ENCODE measurements at regions not wholly inside any gene's neighbourhood (a gene's known extent, or its start where the extent isn't known, plus 50 kb on each side); places are given as distances from the start of the nearest gene placed in this dataset.
"Not testable (repeated sequence)": the region's sequence is repeated elsewhere in the genome, so short reads cannot be mapped to it uniquely, and the experiment has no call there.

GRCh38 chr7:35152059-35152458, 101.8 kb downstream of the TBX20 start:
- H3K4me1 ChIP-seq (ENCODE audit: control insufficient read depth, low read depth, low read length); H3K79me2 ChIP-seq (ENCODE audit: control insufficient read depth, insufficient read depth, low read length): not testable (repeated sequence)

DNA sequence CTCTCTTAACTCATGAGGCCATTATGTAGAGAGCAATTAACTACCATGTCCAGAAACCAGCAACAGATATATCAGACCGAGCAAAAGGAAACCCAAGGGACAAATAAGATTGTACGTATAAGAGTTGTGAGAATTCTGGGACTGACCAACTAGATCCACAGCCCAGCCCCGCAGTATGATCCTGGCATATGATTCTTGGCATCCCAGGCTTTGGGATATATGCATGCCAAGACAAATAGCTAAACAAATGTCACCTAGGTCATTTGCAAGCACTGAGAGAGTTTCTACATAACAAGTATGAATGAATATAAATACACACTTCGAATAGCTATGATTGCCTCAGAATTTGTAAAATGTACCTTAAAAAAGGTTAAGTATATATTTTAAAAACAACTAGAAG, 105.9 kb downstream of the TBX20 start:
- not testable (repeated sequence) for H3K56ac ChIP-seq (ENCODE audit: low read length); H4K8ac ChIP-seq (ENCODE audit: low read depth, low read length); H3K36me3 ChIP-seq (ENCODE audit: control insufficient read depth, insufficient read depth, low read length); H2BK15ac ChIP-seq (replicated peaks; ENCODE audit: low read depth); H2BK120ac ChIP-seq (ENCODE audit: low read depth, low read length); H3K23ac ChIP-seq (ENCODE audit: low read length); H3K4ac ChIP-seq (ENCODE audit: low read depth, low read length); H3K4me3 ChIP-seq (ENCODE audit: low read length); DNase-seq; H3K79me2 ChIP-seq (ENCODE audit: control insufficient read depth, insufficient read depth, low read length); H3K9ac ChIP-seq (ENCODE audit: low read length); H3K27me3 ChIP-seq (ENCODE audit: insufficient read depth, low read length, poor library complexity); H3K79me1 ChIP-seq (ENCODE audit: low read length); H4K5ac ChIP-seq (ENCODE audit: low read length); H2AK5ac ChIP-seq (ENCODE audit: low read length); H3K4me1 ChIP-seq (ENCODE audit: control insufficient read depth, low read depth, low read length); H3K18ac ChIP-seq (ENCODE audit: low read length); H3K27ac ChIP-seq (ENCODE audit: low read depth, low read length); H2BK5ac ChIP-seq (ENCODE audit: low read length); H3K4me2 ChIP-seq (ENCODE audit: low read length)
- WGBS (ENCODE audit: extremely low coverage, insufficient coverage, low lambda C conversion rate), result no CpG with 5 or more reads among the region's 4 CpGs

More at GRCh38 chr7:35152059-35152458, 101.8 kb downstream of the TBX20 start:
- H3K23ac ChIP-seq (ENCODE audit: low read length); H4K5ac ChIP-seq (ENCODE audit: low read length); H2BK15ac ChIP-seq (replicated peaks; ENCODE audit: low read depth); H2BK5ac ChIP-seq (ENCODE audit: low read length); H2BK120ac ChIP-seq (ENCODE audit: low read depth, low read length); H3K79me1 ChIP-seq (ENCODE audit: low read length); H3K4me3 ChIP-seq (ENCODE audit: low read length); H3K56ac ChIP-seq (ENCODE audit: low read length); H3K36me3 ChIP-seq (ENCODE audit: control insufficient read depth, insufficient read depth, low read length); H4K8ac ChIP-seq (ENCODE audit: low read depth, low read length); H3K27me3 ChIP-seq (ENCODE audit: insufficient read depth, low read length, poor library complexity); H3K4me2 ChIP-seq (ENCODE audit: low read length); H3K27ac ChIP-seq (ENCODE audit: low read depth, low read length); H3K18ac ChIP-seq (ENCODE audit: low read length); H2AK5ac ChIP-seq (ENCODE audit: low read length); DNase-seq; H3K4ac ChIP-seq (ENCODE audit: low read depth, low read length); H3K9ac ChIP-seq (ENCODE audit: low read length): not testable (repeated sequence)
- no CpG with 5 or more reads among the region's 8 CpGs for WGBS (ENCODE audit: extremely low coverage, insufficient coverage, low lambda C conversion rate)

DNA sequence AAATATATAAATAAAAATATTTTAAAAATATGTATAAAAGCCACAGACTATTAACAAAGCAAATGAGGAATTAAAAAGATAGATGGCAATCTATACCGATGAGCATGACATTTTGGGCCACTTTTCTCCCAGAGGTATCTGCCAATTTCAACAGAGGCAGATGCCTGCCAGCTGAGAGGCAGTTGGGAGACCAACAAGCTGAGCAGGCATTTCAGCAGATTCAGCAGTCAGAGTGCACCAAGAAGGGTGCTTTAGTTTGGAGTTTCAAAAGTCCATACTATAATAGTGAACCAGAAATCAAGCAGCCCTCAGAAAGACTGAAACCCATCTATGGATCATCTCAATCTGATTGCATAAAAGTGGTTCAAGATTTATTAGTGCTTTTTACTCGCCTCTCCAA, 104.8 kb upstream of the DPY19L1 start:
- H4K5ac ChIP-seq (ENCODE audit: low read length); H3K4me3 ChIP-seq (ENCODE audit: low read length); H3K23ac ChIP-seq (ENCODE audit: low read length); H2BK5ac ChIP-seq (ENCODE audit: low read length); H3K4me2 ChIP-seq (ENCODE audit: low read length); H2BK15ac ChIP-seq (replicated peaks; ENCODE audit: low read depth); H3K36me3 ChIP-seq (ENCODE audit: control insufficient read depth, insufficient read depth, low read length); DNase-seq; H3K9ac ChIP-seq (ENCODE audit: low read length); H3K18ac ChIP-seq (ENCODE audit: low read length); H3K4me1 ChIP-seq (ENCODE audit: control insufficient read depth, low read depth, low read length); H2AK5ac ChIP-seq (ENCODE audit: low read length); H3K27me3 ChIP-seq (ENCODE audit: insufficient read depth, low read length, poor library complexity); H4K8ac ChIP-seq (ENCODE audit: low read depth, low read length); H3K79me1 ChIP-seq (ENCODE audit: low read length); H3K56ac ChIP-seq (ENCODE audit: low read length); H3K4ac ChIP-seq (ENCODE audit: low read depth, low read length); H3K27ac ChIP-seq (ENCODE audit: low read depth, low read length); H2BK120ac ChIP-seq (ENCODE audit: low read depth, low read length); H3K79me2 ChIP-seq (ENCODE audit: control insufficient read depth, insufficient read depth, low read length): not testable (repeated sequence)
- WGBS (ENCODE audit: extremely low coverage, insufficient coverage, low lambda C conversion rate), result no CpG with 5 or more reads among the region's 2 CpGs

- H3K27me3 ChIP-seq (ENCODE audit: insufficient read depth, low read length, poor library complexity); H3K4ac ChIP-seq (ENCODE audit: low read depth, low read length); H4K8ac ChIP-seq (ENCODE audit: low read depth, low read length); H3K9ac ChIP-seq (ENCODE audit: low read length); H3K27ac ChIP-seq (ENCODE audit: low read depth, low read length); H3K56ac ChIP-seq (ENCODE audit: low read length); H2BK5ac ChIP-seq (ENCODE audit: low read length); H3K4me1 ChIP-seq (ENCODE audit: control insufficient read depth, low read depth, low read length); H3K4me3 ChIP-seq (ENCODE audit: low read length); H2AK5ac ChIP-seq (ENCODE audit: low read length); H3K18ac ChIP-seq (ENCODE audit: low read length); H2BK120ac ChIP-seq (ENCODE audit: low read depth, low read length); H3K4me2 ChIP-seq (ENCODE audit: low read length); H2BK15ac ChIP-seq (replicated peaks; ENCODE audit: low read depth); DNase-seq; H3K79me2 ChIP-seq (ENCODE audit: control insufficient read depth, insufficient read depth, low read length); H3K79me1 ChIP-seq (ENCODE audit: low read length); H4K5ac ChIP-seq (ENCODE audit: low read length); H3K23ac ChIP-seq (ENCODE audit: low read length); H3K36me3 ChIP-seq (ENCODE audit: control insufficient read depth, insufficient read depth, low read length): not testable (repeated sequence)
- no CpG with 5 or more reads among the region's 1 CpG for WGBS (ENCODE audit: extremely low coverage, insufficient coverage, low lambda C conversion rate)
Observed at GRCh38 chr7:35139281-35139680, 102.0 kb upstream of the DPY19L1 start.

DNA sequence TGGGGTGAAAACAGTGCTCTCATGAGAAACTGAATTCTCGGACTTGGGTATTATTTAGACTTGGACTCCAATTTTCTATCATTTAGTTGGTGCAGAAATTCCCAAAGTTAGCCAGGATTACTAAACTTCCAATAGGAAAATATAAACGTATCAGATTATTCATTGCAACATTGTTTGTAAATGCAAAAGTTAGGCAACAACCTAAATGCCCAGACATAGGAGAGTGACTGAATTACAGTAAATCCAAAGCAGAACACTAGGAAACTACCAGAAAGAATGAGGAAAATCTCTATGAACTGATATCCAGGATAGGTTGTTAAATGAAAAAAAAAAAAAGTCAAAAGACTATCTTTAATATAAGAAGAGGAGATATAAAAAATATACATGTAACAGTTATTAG, 96.2 kb upstream of the DPY19L1 start:
- H3K4ac ChIP-seq (ENCODE audit: low read depth, low read length), result not testable (repeated sequence)
- no CpG with 5 or more reads among the region's 2 CpGs for WGBS (ENCODE audit: extremely low coverage, insufficient coverage, low lambda C conversion rate)

DNA sequence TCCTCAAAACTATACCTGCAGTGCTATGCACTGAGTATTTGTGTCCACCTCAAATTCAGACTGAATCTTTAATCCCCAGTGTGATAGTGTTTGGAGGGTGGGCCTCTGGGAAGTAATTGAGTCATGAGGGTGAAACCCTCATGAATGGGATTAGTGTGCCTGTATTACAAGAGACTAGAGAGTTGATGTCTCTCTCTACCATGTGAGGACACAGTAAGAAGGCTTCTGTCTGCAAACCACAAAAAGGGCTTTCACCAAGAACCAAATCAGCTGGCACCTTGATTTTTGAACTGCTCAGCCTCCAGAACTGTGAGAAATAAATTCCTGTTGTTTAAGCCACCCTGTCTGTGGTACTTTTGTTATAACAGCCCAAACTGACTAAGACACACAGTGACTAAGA, 95.7 kb upstream of the DPY19L1 start:
- H3K56ac ChIP-seq (ENCODE audit: low read length); H2BK15ac ChIP-seq (replicated peaks; ENCODE audit: low read depth); H3K36me3 ChIP-seq (ENCODE audit: control insufficient read depth, insufficient read depth, low read length); H3K4ac ChIP-seq (ENCODE audit: low read depth, low read length); H2BK120ac ChIP-seq (ENCODE audit: low read depth, low read length); H3K23ac ChIP-seq (ENCODE audit: low read length); H3K79me2 ChIP-seq (ENCODE audit: control insufficient read depth, insufficient read depth, low read length); H3K18ac ChIP-seq (ENCODE audit: low read length); H2BK5ac ChIP-seq (ENCODE audit: low read length); H2AK5ac ChIP-seq (ENCODE audit: low read length); H3K27me3 ChIP-seq (ENCODE audit: insufficient read depth, low read length, poor library complexity); H4K8ac ChIP-seq (ENCODE audit: low read depth, low read length); H3K4me1 ChIP-seq (ENCODE audit: control insufficient read depth, low read depth, low read length); H3K9ac ChIP-seq (ENCODE audit: low read length); H3K27ac ChIP-seq (ENCODE audit: low read depth, low read length); H3K4me3 ChIP-seq (ENCODE audit: low read length); DNase-seq; H3K4me2 ChIP-seq (ENCODE audit: low read length); H3K79me1 ChIP-seq (ENCODE audit: low read length); H4K5ac ChIP-seq (ENCODE audit: low read length): not testable (repeated sequence)

More for the DNA sequence above, 96.2 kb upstream of the DPY19L1 start:
- H4K5ac ChIP-seq (ENCODE audit: low read length); H3K36me3 ChIP-seq (ENCODE audit: control insufficient read depth, insufficient read depth, low read length); H3K4me1 ChIP-seq (ENCODE audit: control insufficient read depth, low read depth, low read length); H3K79me1 ChIP-seq (ENCODE audit: low read length); H3K4me2 ChIP-seq (ENCODE audit: low read length); H4K8ac ChIP-seq (ENCODE audit: low read depth, low read length); H2AK5ac ChIP-seq (ENCODE audit: low read length); H3K27me3 ChIP-seq (ENCODE audit: insufficient read depth, low read length, poor library complexity); H2BK120ac ChIP-seq (ENCODE audit: low read depth, low read length); H3K23ac ChIP-seq (ENCODE audit: low read length); H3K79me2 ChIP-seq (ENCODE audit: control insufficient read depth, insufficient read depth, low read length); H3K18ac ChIP-seq (ENCODE audit: low read length); H2BK5ac ChIP-seq (ENCODE audit: low read length); H3K56ac ChIP-seq (ENCODE audit: low read length); DNase-seq; H3K4me3 ChIP-seq (ENCODE audit: low read length); H2BK15ac ChIP-seq (replicated peaks; ENCODE audit: low read depth); H3K27ac ChIP-seq (ENCODE audit: low read depth, low read length); H3K9ac ChIP-seq (ENCODE audit: low read length): not testable (repeated sequence)
